A549 (cell line): ENCODE measurements at regions not wholly inside any gene's neighbourhood (a gene's known extent, or its start where the extent isn't known, plus 50 kb on each side); places are given as distances from the start of the nearest gene placed in this dataset.

Source experiments
- CTCF ChIP-seq: fragments of >200 bp; sonication (Bioruptor Twin); formaldehyde crosslinking; IDR thresholded peaks from 3 replicates; pipeline ENCODE4 v1.5.1; 2016
- GATA3 ChIP-seq: IDR thresholded peaks from 2 replicates; pipeline ENCODE4 v1.6.1; 2012; ENCODE audit warnings: borderline replicate concordance

GRCh38 chr13:65159803-65160202 lies 2070.3 kb downstream of the PCDH9 start:
- no peak for TF ChIP-seq CTCF
- no peak for TF ChIP-seq GATA3
